Panc1 (cell line): ENCODE measurements at regions not wholly inside any gene's neighbourhood (a gene's known extent, or its start where the extent isn't known, plus 50 kb on each side); places are given as distances from the start of the nearest gene placed in this dataset.

ENCODE experiments used
- ATAC-seq: fragments of 200-7000 bp; cut with Tn5 transposase; 2 replicates; pipeline ENCODE4 v1.9.1; 2020; ENCODE audit warnings: mild to moderate bottlenecking, moderate library complexity
- BruUV-seq: library from RNA; stranded (reverse); fragments of 400-500 nt; replicated peaks from 2 replicates; lab custom pipeline; 2021; lab: Mats Ljungman, UMichigan
- CTCF ChIA-PET: fragments of 300-600 bp; sonication (Branson Sonifier 250); formaldehyde crosslinking; loops from one replicate; lab custom pipeline; 2022; ENCODE audit warnings: antibody characterized with exemption; lab: Charles Lee
- POLR2A ChIA-PET: fragments of 300-600 bp; sonication (Branson Sonifier 250); formaldehyde crosslinking; loops from one replicate; lab custom pipeline; 2022; ENCODE audit warnings: antibody characterized with exemption; lab: Charles Lee
- DNase-seq: peaks from one replicate; pipeline ENCODE4 v3.0.0-alpha.2; 2010; ENCODE audit warnings: low read depth, low spot score
- H3K27ac ChIP-seq: 2 replicates; pipeline ENCODE4 v1.5.1; 2011; ENCODE audit warnings: mild to moderate bottlenecking, low read length, inconsistent platforms
- H3K27me3 ChIP-seq: fragments of 200-500 bp; sonication (Bioruptor generic); 2 replicates; pipeline ENCODE4 v1.6.0; 2014; ENCODE audit warnings: low read length, inconsistent platforms; ENCODE audit not compliant: control insufficient read depth, insufficient read depth
- H3K36me3 ChIP-seq: fragments of 200-500 bp; sonication (Bioruptor generic); 2 replicates; pipeline ENCODE4 v1.5.1; 2014; ENCODE audit warnings: inconsistent platforms, mild to moderate bottlenecking, low read length, moderate library complexity; ENCODE audit not compliant: control insufficient read depth, insufficient read depth
- H3K4me1 ChIP-seq: 2 replicates; pipeline ENCODE4 v1.5.1; 2011; ENCODE audit warnings: inconsistent platforms, mild to moderate bottlenecking, low read length, moderate library complexity; ENCODE audit not compliant: control insufficient read depth, insufficient read depth
- H3K4me3 ChIP-seq, 2 experiments: 2 replicates each; pipeline ENCODE4 v1.5.1; 2011 to 2012; ENCODE audit warnings: low read depth in 2 of 2, low read length in 2 of 2, mild to moderate bottlenecking in 2 of 2, inconsistent platforms in 1 of 2, moderate library complexity in 1 of 2
- H3K9me3 ChIP-seq: fragments of 200-500 bp; sonication (Bioruptor generic); 2 replicates; pipeline ENCODE4 v1.5.1; 2014; ENCODE audit warnings: low read depth, mild to moderate bottlenecking, inconsistent platforms, low read length, moderate library complexity; ENCODE audit not compliant: control insufficient read depth, insufficient read depth
- CTCF ChIP-seq: fragments of 450-650 bp; IDR thresholded peaks from 2 replicates; pipeline ENCODE4 v1.5.1; 2017; ENCODE audit warnings: mild to moderate bottlenecking
- POLR2AphosphoS5 ChIP-seq: IDR thresholded peaks from 2 replicates; pipeline ENCODE4 v1.6.1; 2012; ENCODE audit warnings: mild to moderate bottlenecking, low read depth, low read length, moderate library complexity
- REST ChIP-seq, 2 experiments: IDR thresholded peaks; 2 replicates each; pipeline ENCODE4 v1.6.1; 2011 to 2012; ENCODE audit warnings: low read depth in 2 of 2, control low read depth in 1 of 2, low read length in 1 of 2, mild to moderate bottlenecking in 1 of 2, moderate library complexity in 1 of 2; ENCODE audit not compliant: insufficient read depth in 1 of 2
- SIN3A ChIP-seq: IDR thresholded peaks from 2 replicates; pipeline ENCODE4 v1.6.1; 2012; ENCODE audit warnings: low read depth, mild to moderate bottlenecking, low read length, moderate library complexity, borderline replicate concordance; ENCODE audit not compliant: insufficient read depth
- TCF7L2 ChIP-seq: IDR thresholded peaks from 2 replicates; pipeline ENCODE4 v1.6.1; 2011; ENCODE audit warnings: mild to moderate bottlenecking, low read depth, low read length, inconsistent platforms
- in situ Hi-C: cut with HindIII; loops from 2 replicates; pipeline ENCODE4 v1.10.0; 2016; ENCODE audit warnings: low sequenced_read_pairs, low pct_unique_long_range_greater_than_20kb
- intact Hi-C: fragments of 100-400 bp; cut with micrococcal nuclease; formaldehyde crosslinking; loops from one replicate; pipeline ENCODE4 v1.10.0; 2022; ENCODE audit not compliant: unreplicated experiment

GRCh38 chr10:36428507-36428906 is 696.9 kb upstream of the ANKRD30A start:
- Histone ChIP-seq H3K27me3 (no peaks in the 10 kb centered on the region), H3K36me3 (no peaks in the 10 kb centered on the region), H3K27ac (no peak overlapping the region), H3K4me3 (no peak overlapping the region), H3K9me3 (no peaks in the 10 kb centered on the region), H3K4me1 (no peaks in the 10 kb centered on the region)
- BruUV-seq = no TSS peak
- TF ChIP-seq POLR2AphosphoS5 (no peak), REST (IDR thresholded peaks at IDR 0.05; ENCODE audit: insufficient read depth in 1 of 2, low read depth in 2 of 2, low read length in 1 of 2) (no peak)
- in situ Hi-C loops (no loop called here), intact Hi-C loops (no loop called here)
- no peak for ATAC-seq
- ChIA-PET POLR2A (no interaction called here), CTCF (no interaction called here)
- DNase-seq = no peak

- in situ Hi-C loops = no loop called here
- DNase-seq (no peak), ATAC-seq (no peak)
- intact Hi-C loops = no loop called here
- Histone ChIP-seq H3K9me3 (no peaks in the 10 kb centered on the region), H3K4me3 (no peak overlapping the region), H3K27ac (no peak overlapping the region), H3K4me1 (no peaks in the 10 kb centered on the region), H3K27me3 (no peaks in the 10 kb centered on the region), H3K36me3 (no peaks in the 10 kb centered on the region)
- CTCF ChIA-PET = no interaction called here
- POLR2A ChIA-PET = no interaction called here
- TF ChIP-seq SIN3A (no peak), TCF7L2 (no peak), CTCF (no peak), REST (IDR thresholded peaks at IDR 0.05; ENCODE audit: insufficient read depth in 1 of 2, low read depth in 2 of 2, low read length in 1 of 2) (no peak), POLR2AphosphoS5 (no peak)
- no TSS peak for BruUV-seq
Measured at GRCh38 chr10:36425131-36425797, 700.1 kb upstream of the ANKRD30A start.
